HCT116 (cell line): ENCODE measurements at regions not wholly inside any gene's neighbourhood (a gene's known extent, or its start where the extent isn't known, plus 50 kb on each side); places are given as distances from the start of the nearest gene placed in this dataset.

ENCODE experiments used
- ATAC-seq: fragments of 200-7000 bp; cut with Tn5 transposase; 2 replicates; pipeline ENCODE4 v1.9.1; 2020; ENCODE audit warnings: mild to moderate bottlenecking, moderate library complexity
- BruUV-seq: library from RNA; stranded (reverse); fragments of 400-500 nt; replicated peaks from 2 replicates; lab custom pipeline; 2021; lab: Mats Ljungman, UMichigan
- CTCF ChIA-PET: fragments of 300-600 bp; sonication (Branson Sonifier 250); formaldehyde crosslinking; loops from one replicate; lab custom pipeline; 2021; ENCODE audit warnings: antibody characterized with exemption; lab: Charles Lee
- POLR2A ChIA-PET: fragments of 300-600, 350-600 bp; sonication (Branson Sonifier 250); formaldehyde crosslinking; loops from one replicate; lab custom pipeline; 2021; ENCODE audit warnings: antibody characterized with exemption; lab: Charles Lee
- RAD21 ChIA-PET, 2 experiments: fragments of 300-600 bp; sonication (Branson Sonifier 250); formaldehyde crosslinking; loops; one replicate each; lab custom pipeline; 2023; ENCODE audit warnings: low total read pairs in 2 of 2; ENCODE audit not compliant: uncharacterized antibody in 2 of 2, unreplicated experiment in 2 of 2, low non-redundant PET in 1 of 2; lab: Charles Lee
- DNase-seq: peaks from one replicate; pipeline ENCODE4 v3.0.0-alpha.2; 2010; ENCODE audit warnings: low read depth, low spot score
- H2AFZ ChIP-seq: fragments of 200-600 bp; shearing (Covaris generic), sonication (generic); 2 replicates; pipeline ENCODE4 v1.6.1; 2017; ENCODE audit warnings: low read depth, mixed run types, mixed read lengths, antibody characterized with exemption, low read length; ENCODE audit not compliant: poor library complexity, severe bottlenecking
- H3K27ac ChIP-seq: 2 replicates; pipeline ENCODE4 v1.5.1; 2012; ENCODE audit warnings: low read depth, low read length
- H3K27me3 ChIP-seq: fragments of 200-600 bp; sonication (generic); 2 replicates; pipeline ENCODE4 v1.6.1; 2016; ENCODE audit warnings: mixed run types, low read length, mixed read lengths; ENCODE audit not compliant: insufficient read depth
- H3K36me3 ChIP-seq, 2 experiments: fragments of 200-500 bp in 1 of 2; fragments of 200-600 bp in 1 of 2; sonication (Bioruptor generic) in 1 of 2; sonication (generic) in 1 of 2; 2 replicates each; pipeline versions ENCODE4 v1.5.1 to v1.6.1; 2014 to 2016; ENCODE audit warnings: low read length in 2 of 2, inconsistent platforms in 1 of 2, mixed read lengths in 1 of 2, mixed run types in 1 of 2; ENCODE audit not compliant: insufficient read depth in 2 of 2, control insufficient read depth in 1 of 2
- H3K4me1 ChIP-seq, 2 experiments: fragments of 200-600 bp in 1 of 2; sonication (generic) in 1 of 2; 2 replicates each; pipeline versions ENCODE4 v1.5.1 to v1.6.1; 2012 to 2017; ENCODE audit warnings: low read length in 2 of 2, inconsistent platforms in 1 of 2, mild to moderate bottlenecking in 1 of 2, mixed read lengths in 1 of 2, mixed run types in 1 of 2, moderate library complexity in 1 of 2; ENCODE audit not compliant: insufficient read depth in 2 of 2, control insufficient read depth in 1 of 2
- H3K4me2 ChIP-seq: fragments of 200-600 bp; sonication (generic); 2 replicates; pipeline ENCODE4 v1.6.1; 2017; ENCODE audit warnings: mixed run types, low read length, mixed read lengths
- H3K4me3 ChIP-seq, 2 experiments: fragments of 200-600 bp in 1 of 2; sonication (generic) in 1 of 2; replicated peaks in 1 of 2; 2 replicates each; pipeline ENCODE4 v1.5.1; 2011 to 2016; ENCODE audit warnings: low read length in 2 of 2, control low read depth in 1 of 2, low read depth in 1 of 2, mild to moderate bottlenecking in 1 of 2, mixed read lengths in 1 of 2, mixed run types in 1 of 2
- H3K79me2 ChIP-seq: fragments of 200-600 bp; sonication (generic); 2 replicates; pipeline ENCODE4 v1.6.1; 2017; ENCODE audit warnings: mild to moderate bottlenecking, mixed run types, low read length, moderate library complexity, mixed read lengths; ENCODE audit not compliant: insufficient read depth
- H3K9ac ChIP-seq: fragments of 200-600 bp; sonication (generic); 2 replicates; pipeline ENCODE4 v1.6.1; 2016; ENCODE audit warnings: low read length, mixed read lengths
- H3K9me2 ChIP-seq: fragments of 200-600 bp; sonication (generic), shearing (Covaris generic); 2 replicates; pipeline ENCODE4 v1.6.1; 2017; ENCODE audit warnings: mixed run types, mild to moderate bottlenecking, moderate library complexity; ENCODE audit not compliant: insufficient read depth
- H3K9me3 ChIP-seq, 2 experiments: fragments of 200-500 bp in 1 of 2; fragments of 200-600 bp in 1 of 2; sonication (Bioruptor generic) in 1 of 2; sonication (generic) in 1 of 2; 2 replicates each; pipeline ENCODE4 v1.6.1; 2014 to 2017; ENCODE audit warnings: low read length in 2 of 2, mixed read lengths in 2 of 2, inconsistent platforms in 1 of 2, low read depth in 1 of 2, mild to moderate bottlenecking in 1 of 2, mixed run types in 1 of 2, moderate library complexity in 1 of 2; ENCODE audit not compliant: control insufficient read depth in 1 of 2, insufficient read depth in 1 of 2
- H4K20me1 ChIP-seq: fragments of 200-600 bp; sonication (generic), shearing (Covaris generic); 2 replicates; pipeline ENCODE4 v1.6.1; 2017; ENCODE audit warnings: mixed run types, mild to moderate bottlenecking, moderate library complexity; ENCODE audit not compliant: insufficient read depth
- ATF3 ChIP-seq: IDR thresholded peaks from 2 replicates; pipeline ENCODE4 v1.6.1; 2012
- CEBPB ChIP-seq: IDR thresholded peaks from 2 replicates; pipeline ENCODE4 v1.6.1; 2012; ENCODE audit warnings: low read depth
- EGR1 ChIP-seq: IDR thresholded peaks from 2 replicates; pipeline ENCODE4 v1.6.1; 2012; ENCODE audit warnings: low read depth
- ELF1 ChIP-seq: IDR thresholded peaks from 2 replicates; pipeline ENCODE4 v1.6.1; 2012; ENCODE audit warnings: low read depth, borderline replicate concordance
- EZH2 ChIP-seq: fragments of 200-600 bp; sonication (generic); IDR thresholded peaks from 2 replicates; pipeline ENCODE4 v1.6.1; 2017; ENCODE audit warnings: antibody characterized with exemption, mixed run types
- JUND ChIP-seq: IDR thresholded peaks from 2 replicates; pipeline ENCODE4 v1.6.1; 2012
- MAX ChIP-seq: IDR thresholded peaks from 2 replicates; pipeline ENCODE4 v1.6.1; 2012
- POLR2A ChIP-seq: IDR thresholded peaks from 2 replicates; pipeline ENCODE4 v1.7.0; 2011; ENCODE audit warnings: borderline replicate concordance; ENCODE audit not compliant: insufficient read depth, insufficient read length; ENCODE audit errors: extremely low read depth
- RAD21 ChIP-seq: IDR thresholded peaks from 2 replicates; pipeline ENCODE4 v1.6.1; 2012; ENCODE audit warnings: low read depth, mild to moderate bottlenecking
- SRF ChIP-seq: IDR thresholded peaks from 2 replicates; pipeline ENCODE4 v1.6.1; 2012; ENCODE audit warnings: low read depth
- TCF7L2 ChIP-seq: IDR thresholded peaks from 2 replicates; pipeline ENCODE4 v1.7.0; 2011; ENCODE audit warnings: borderline replicate concordance, inconsistent platforms; ENCODE audit not compliant: insufficient read depth, insufficient read length; ENCODE audit errors: extremely low read depth
- ZBTB33 ChIP-seq: IDR thresholded peaks from 2 replicates; pipeline ENCODE4 v1.6.1; 2011; ENCODE audit warnings: mild to moderate bottlenecking, low read length, moderate library complexity; ENCODE audit not compliant: insufficient replicate concordance; ENCODE audit errors: extremely low read depth
- ZNF274 ChIP-seq: fragments of 200-500 bp; sonication (Bioruptor generic); IDR thresholded peaks from 2 replicates; pipeline ENCODE4 v1.6.1; 2014; ENCODE audit warnings: mild to moderate bottlenecking, low read depth, low read length, inconsistent platforms
- intact Hi-C: fragments of 100-400 bp; cut with micrococcal nuclease; formaldehyde crosslinking; loops from 2 replicates; pipeline ENCODE4 v1.10.0; 2022

GRCh38 chr16:64171632-64172031, 950.2 kb downstream of the CDH11 start:
- H4K20me1 ChIP-seq = no peaks in the 10 kb centered on the region
- no peak overlapping the region for H3K4me3 ChIP-seq
- CTCF ChIA-PET = no interaction called here
- no peak overlapping the region for H2AFZ ChIP-seq
- intact Hi-C loops = no loop called here
- no peak for ATAC-seq
- no peak overlapping the region for H3K27ac ChIP-seq
- POLR2A ChIA-PET = no interaction called here
- no peak for DNase-seq
- no TSS peak for BruUV-seq
- TF ChIP-seq POLR2A = no peak
- TF ChIP-seq ZBTB33 = no peak
- TF ChIP-seq SRF = no peak
- no peaks in the 10 kb centered on the region for H3K4me1 ChIP-seq
- H3K9me2 ChIP-seq = no peaks in the 10 kb centered on the region
- no peak overlapping the region for H3K9ac ChIP-seq
- no peaks in the 10 kb centered on the region for H3K27me3 ChIP-seq
- no peaks in the 10 kb centered on the region for H3K36me3 ChIP-seq
- H3K4me2 ChIP-seq = no peak overlapping the region
- RAD21 ChIA-PET = no interaction called here
- peaks cover 8 to 15% of the 10 kb centered on the region in 2 experiments; a peak in 3 of 4 replicates for H3K9me3 ChIP-seq
- H3K79me2 ChIP-seq = no peaks in the 10 kb centered on the region

- no peak for ATAC-seq
- H3K9me3 ChIP-seq = peaks cover 6 to 11% of the 10 kb centered on the region in 2 experiments; a peak in 2 of 4 replicates
- no peak for TF ChIP-seq RAD21
- no peak for TF ChIP-seq ELF1
- no peak for TF ChIP-seq MAX
- no peak for TF ChIP-seq ATF3
- no peak for TF ChIP-seq EZH2
- no peak for TF ChIP-seq POLR2A
- TF ChIP-seq CEBPB = no peak
- no peak for TF ChIP-seq ZBTB33
- TF ChIP-seq EGR1 = no peak
- no peak for TF ChIP-seq TCF7L2
- no peak for TF ChIP-seq ZNF274
- TF ChIP-seq JUND = no peak
- TF ChIP-seq, all 23 proteins: peak for 0
- Histone ChIP-seq H3K79me2 (no peaks in the 10 kb centered on the region), H3K9ac (no peak overlapping the region), H2AFZ (no peak overlapping the region), H4K20me1 (no peaks in the 10 kb centered on the region), H3K36me3 (no peaks in the 10 kb centered on the region), H3K27ac (no peak overlapping the region), H3K27me3 (no peaks in the 10 kb centered on the region), H3K4me3 (no peak overlapping the region), H3K4me2 (no peak overlapping the region), H3K4me1 (no peaks in the 10 kb centered on the region), H3K9me2 (no peaks in the 10 kb centered on the region)
- no peak for DNase-seq
- ChIA-PET CTCF (no interaction called here), POLR2A (no interaction called here), RAD21 (no interaction called here)
- intact Hi-C loops = no loop called here
- BruUV-seq = no TSS peak
Measured at GRCh38 chr16:64168371-64168770, 953.5 kb downstream of the CDH11 start.
